RCC 7860 (cell line): ENCODE measurements at regions not wholly inside any gene's neighbourhood (a gene's known extent, or its start where the extent isn't known, plus 50 kb on each side); places are given as distances from the start of the nearest gene placed in this dataset.
A peak's percentile ranks its signal among the peaks of the same experiment; 100 is the strongest.

Experiments used
- DNase-seq: peaks from one replicate; pipeline ENCODE4 v3.0.0-alpha.2; 2015; ENCODE audit warnings: low spot score
- FAIRE-seq: peaks from 2 replicates; lab custom pipeline; 2012; peaks lifted over from hg19 to GRCh38; lab: Jason Lieb, UNC

DNA sequence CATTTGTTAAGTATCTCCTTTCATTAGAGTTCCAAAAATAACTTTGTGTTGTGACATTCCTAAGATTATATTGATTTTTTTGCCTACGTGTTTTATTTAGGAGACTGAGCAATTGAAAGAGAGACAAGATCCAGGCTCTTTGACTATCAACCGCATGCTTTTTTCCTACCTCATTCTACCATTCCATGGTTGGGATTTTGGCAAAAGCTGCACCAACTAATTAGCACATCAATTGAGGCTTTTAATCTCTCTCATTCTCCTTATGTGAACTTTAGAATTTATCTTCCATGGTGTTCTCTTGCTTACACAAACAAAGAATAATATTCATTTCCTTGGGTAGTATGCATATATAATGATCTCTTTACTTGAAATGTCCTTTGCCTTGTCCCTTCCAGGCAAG lies 338.7 kb upstream of the SMC2 start:
- FAIRE-seq (no peak), DNase-seq (no peak)

DNA sequence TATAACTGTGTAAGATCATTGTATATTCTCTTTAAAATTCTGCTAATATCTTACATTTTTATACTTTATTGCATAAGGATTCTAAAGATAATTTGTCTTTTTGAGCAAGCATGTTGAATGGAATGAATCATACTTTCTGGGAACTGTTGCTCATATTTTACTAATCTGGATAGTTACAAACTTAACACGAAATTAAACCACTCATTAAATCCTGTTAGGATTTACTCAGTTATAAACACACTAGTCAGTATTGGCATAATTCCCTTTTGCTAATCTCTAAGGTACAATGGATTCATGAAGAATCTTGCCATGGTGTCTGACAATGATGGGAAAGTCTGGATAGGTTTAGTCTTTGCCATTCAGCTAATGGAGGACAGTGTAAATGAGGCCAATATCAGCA lies 338.1 kb upstream of the SMC2 start:
- DNase-seq (no peak), FAIRE-seq (no peak)

GRCh38 chr9:103757062-103757461 lies 337.0 kb upstream of the SMC2 start:
- FAIRE-seq (no peak), DNase-seq (no peak)

GRCh38 chr9:103761466-103761865 lies 332.6 kb upstream of the SMC2 start:
- DNase-seq = no peak
- FAIRE-seq = no peak

DNA sequence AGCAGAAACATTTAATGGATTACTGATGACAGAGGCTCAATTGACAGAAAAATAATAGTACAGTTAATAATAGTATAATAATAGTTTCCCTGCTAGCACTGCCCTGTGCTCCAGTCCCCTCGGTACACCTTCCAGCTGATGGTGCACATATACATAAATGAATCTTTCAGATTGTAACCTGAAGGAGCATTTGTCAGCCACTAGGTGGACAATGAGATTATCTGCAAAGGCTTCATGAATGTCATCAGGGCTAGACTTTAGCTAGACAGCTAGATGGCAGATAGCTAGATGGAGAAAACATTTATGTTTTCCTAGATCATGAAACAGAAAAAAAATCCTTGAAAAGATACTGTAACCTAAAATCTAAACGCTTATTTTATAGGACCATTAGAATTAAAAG lies 304.4 kb upstream of the SMC2 start:
- FAIRE-seq (peak; percentile 51), DNase-seq (peak; percentile 39)

DNA sequence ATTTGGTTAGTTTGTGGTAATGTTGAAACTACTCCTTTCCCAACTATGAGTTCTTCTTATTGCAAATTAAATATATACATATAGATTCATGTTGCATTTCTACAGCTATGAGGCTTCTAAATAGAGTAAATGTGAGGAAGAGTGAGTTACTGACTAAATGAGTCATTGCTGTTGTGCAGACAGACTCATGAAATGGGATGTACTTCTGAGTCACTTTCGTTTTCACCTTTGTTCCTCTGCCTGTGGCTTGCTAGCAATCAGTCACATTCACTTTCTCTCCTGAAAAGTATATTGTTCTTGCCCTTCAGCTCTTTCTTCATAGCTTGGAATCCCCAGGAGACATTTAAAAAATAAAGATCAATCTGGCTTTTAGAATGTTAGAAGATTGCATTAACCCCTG lies 295.5 kb upstream of the SMC2 start:
- peak; percentile 95 for FAIRE-seq
- peak; percentile 84 for DNase-seq

DNA sequence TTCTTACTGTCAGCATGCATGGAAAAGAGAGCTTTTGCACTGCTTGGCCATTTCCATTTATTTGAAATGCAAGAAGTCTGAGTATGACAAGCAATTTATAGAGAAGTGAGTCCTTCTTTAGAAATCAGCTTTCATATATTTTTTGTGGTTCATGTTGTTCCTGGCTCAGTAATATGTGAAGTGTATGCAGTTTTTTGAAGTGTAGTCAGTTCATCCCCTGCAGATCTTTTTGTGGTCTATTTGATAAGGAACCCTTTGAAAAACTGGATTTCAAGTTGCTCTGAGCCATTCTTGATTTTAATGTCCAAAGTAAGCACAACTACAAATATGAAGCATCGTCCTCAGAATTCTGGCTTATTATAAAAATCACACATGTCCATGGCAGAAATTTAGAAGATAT lies 294.1 kb upstream of the SMC2 start:
- DNase-seq (no peak), FAIRE-seq (no peak)

GRCh38 chr9:103802068-103802467 lies 292.0 kb upstream of the SMC2 start:
- no peak for FAIRE-seq

GRCh38 chr9:103803245-103803644 lies 290.9 kb upstream of the SMC2 start:
- DNase-seq = no peak

More at GRCh38 chr9:103802068-103802467, 292.0 kb upstream of the SMC2 start:
- no peak for DNase-seq

DNA sequence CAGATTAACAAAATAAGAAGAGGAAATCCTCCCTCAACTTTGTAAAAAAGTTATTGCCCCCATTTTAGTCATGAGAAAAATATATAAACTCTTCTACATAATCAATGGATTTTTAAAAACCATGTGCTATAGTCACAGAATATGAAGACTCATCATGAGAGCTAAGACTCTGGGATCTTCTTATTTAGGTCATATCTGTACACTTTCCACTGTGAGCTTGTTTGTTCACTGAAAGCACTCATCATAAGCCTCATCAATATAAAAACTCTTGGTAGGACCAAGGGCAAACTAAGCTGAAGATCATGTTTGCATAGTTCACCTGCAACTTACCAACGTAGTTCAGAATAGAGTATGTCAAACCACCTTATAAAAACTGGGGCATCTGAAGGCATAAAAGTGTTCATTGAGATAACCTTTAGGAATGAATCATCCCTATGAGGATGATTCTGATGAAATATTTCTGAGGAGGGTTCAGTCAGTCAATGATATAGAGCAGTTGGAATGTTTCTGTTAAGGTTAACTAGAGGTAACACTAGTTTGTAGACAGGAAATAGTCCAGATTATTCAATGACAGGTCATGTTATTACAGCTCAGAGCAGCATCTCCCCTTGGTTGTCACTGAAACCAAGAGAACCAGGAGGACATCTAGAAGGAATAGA lies 289.9 kb upstream of the SMC2 start:
- FAIRE-seq = peak; percentile 98
- DNase-seq = peak; percentile 98

More at GRCh38 chr9:103803245-103803644, 290.9 kb upstream of the SMC2 start:
- no peak for FAIRE-seq

DNA sequence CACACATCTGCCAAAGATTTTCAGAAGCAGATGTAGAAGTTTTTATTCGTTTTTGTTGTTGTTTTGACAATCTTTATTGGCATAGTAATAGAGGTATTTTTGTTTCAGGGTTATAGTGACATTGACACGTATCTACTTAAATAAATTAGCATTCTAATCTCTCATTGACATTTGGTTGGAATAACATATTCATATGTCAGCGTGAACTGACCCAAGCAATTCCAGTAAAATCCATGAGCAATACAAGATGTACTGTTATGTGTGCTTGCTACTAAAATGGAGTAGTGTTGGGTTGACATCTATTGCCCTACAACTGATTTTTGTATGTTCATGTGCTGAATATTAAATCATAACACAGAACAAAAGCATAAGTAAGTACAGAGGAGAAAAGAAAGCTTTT lies 284.4 kb upstream of the SMC2 start:
- no peak for FAIRE-seq
- no peak for DNase-seq

- FAIRE-seq = no peak
- no peak for DNase-seq
Measured at GRCh38 chr9:103811462-103811861, 282.6 kb upstream of the SMC2 start.

DNA sequence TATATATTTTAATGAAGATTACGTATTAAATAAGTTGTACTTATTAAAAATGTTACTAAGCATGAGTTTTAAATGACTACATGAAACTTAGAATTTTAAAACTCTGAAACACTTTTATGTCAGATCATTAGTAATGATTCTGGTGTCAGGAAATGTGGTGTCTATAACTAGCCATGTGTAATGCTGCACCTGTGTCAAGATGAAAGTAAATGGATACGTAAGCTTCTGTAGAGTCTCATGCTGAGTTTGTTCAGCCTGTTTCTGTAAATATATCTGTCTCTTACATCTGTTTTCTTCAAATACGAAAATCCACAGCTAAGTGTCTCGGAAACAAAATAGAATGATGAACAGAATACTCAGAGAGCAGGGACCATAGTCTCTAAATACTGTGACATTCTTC lies 278.0 kb upstream of the SMC2 start:
- FAIRE-seq (no peak), DNase-seq (no peak)

- DNase-seq (no peak), FAIRE-seq (no peak)
Measured at GRCh38 chr9:103819936-103820335, 274.2 kb upstream of the SMC2 start.

DNA sequence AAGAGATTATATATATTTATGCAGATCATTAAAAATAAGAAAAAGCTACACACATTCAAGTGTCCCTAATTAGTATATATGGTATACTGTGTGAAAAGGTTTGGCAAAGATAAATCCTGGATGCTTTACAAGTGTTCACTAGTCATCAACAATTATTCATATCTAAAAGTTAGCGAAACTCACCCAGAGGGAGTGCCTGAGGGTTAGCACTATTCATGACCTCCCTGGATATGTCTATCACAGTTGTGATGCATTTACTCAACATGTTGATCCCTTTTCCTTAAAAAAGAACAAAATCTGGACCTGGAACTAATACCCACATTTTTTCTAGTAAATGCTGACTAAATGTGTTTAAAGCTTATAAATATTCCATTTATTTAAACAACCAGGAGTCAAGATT lies 273.0 kb upstream of the SMC2 start:
- FAIRE-seq = no peak
- DNase-seq = no peak

DNA sequence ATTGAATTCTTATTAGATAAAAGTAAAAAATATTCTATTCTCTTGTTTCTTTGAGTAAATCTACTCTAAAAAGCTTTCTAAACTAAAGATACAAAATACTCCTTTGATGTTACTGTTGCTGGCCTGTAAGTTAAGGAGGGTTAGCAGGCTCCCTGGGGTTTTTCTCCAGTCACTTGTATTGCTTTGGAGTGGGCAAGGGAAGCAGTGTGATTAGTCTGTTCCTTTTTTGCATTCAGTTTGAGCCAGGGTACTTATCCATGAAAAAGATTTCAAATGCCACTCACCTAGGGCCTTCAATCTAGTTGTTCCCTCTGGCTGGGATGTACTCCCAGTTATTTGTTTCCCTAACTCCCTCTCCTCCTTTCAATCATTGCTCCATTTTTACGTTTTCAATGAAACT lies 256.2 kb upstream of the SMC2 start:
- FAIRE-seq (no peak), DNase-seq (no peak)

GRCh38 chr9:103839197-103839596 lies 254.9 kb upstream of the SMC2 start:
- DNase-seq = no peak
- FAIRE-seq = no peak

DNA sequence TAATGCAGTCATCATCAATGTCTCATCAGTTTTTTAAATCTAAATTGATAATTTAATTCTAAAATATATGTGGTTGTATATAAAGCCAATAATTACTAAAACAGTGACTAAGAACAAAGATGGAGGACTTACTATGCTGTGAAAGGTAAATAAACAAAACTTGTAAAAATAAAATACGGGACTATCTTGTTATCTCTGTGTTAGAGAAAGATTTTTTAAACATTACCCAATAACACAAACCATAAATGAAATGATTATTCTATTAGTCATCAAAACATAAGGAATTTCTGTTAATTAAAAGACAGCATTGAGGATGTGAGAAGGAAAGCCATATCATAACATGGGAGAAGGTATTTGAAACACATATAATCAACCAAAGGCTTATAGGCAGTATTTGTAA lies 226.2 kb upstream of the SMC2 start:
- DNase-seq (no peak), FAIRE-seq (peak; percentile 24)

DNA sequence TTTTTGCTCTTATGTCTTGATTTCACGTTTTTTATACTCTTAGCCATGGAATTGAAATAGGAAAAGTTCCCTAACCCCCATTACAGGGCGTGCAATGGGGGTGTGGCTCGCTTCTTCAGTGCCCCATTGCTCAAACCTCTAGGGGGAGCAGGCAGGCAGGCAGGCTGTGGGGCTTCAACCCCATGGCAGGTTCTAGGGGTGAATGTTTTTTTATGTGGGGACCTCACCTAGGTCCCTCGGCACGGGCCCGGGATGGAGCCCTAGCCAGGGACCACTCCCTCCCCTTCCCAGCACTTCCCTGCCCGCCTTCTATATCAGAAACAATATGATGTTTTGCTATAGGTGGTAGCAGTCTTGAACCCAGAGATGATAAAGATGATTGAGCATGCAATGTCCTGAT lies 221.3 kb upstream of the SMC2 start:
- FAIRE-seq (no peak), DNase-seq (no peak)

DNA sequence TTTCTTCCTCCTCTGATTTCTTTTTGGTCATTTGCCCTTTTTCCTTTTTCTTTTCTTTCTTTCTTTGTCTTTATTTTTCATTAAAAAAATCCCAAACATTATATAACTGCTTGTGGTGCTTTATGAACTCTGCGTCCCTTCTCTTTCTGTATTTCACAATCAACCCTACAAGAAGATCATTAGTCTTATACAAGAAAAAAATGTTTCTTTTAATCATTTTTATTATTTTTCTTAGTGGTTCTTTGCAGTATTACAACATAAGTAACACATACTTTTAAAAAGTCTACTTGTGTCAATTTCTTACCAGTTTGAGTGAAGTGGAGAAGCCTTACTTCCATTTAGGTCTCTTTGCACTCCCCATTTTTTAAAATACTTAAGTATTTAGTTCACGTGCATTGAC lies 212.7 kb upstream of the SMC2 start:
- no peak for FAIRE-seq
- no peak for DNase-seq

- no peak for DNase-seq
- FAIRE-seq = no peak
Measured at GRCh38 chr9:103889989-103890388, 204.1 kb upstream of the SMC2 start.

DNA sequence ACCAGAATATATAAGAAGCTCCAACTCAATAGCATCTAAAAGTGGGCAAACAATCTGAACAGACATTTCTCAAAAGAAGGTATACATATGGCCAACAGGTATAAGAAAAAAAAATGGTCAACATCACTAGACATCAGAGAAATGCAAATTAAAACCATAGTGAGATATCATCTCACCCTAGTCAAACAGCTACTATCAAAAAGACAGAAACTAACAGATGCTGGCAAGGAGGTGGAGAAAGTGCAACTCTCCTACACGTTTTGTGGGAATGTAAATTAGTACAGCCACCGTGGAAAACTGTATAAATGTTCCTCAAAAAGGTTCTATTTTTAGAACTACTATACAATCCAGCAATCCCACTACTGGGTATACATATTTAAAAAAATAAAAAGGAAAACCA lies 199.9 kb upstream of the SMC2 start:
- no peak for DNase-seq
- no peak for FAIRE-seq

DNA sequence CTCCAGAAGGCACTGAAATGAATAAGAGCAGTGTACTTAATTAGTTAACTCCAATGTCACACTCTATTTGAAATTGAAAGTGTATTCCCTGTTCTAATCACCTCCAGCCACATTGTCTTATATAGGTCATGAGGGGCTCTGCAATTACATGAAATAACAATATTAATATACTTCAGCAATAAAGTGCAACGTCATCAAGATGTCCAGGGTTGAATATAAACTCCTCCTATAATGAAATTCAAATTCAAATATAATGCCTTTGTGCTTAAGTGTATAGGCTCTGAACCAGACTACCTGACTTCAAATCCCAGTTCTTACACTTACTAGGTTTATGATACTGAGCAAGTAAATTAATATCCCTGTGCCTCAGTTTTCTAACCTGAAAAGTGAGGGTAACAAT lies 195.6 kb upstream of the SMC2 start:
- FAIRE-seq = no peak

More for the DNA sequence above, 195.6 kb upstream of the SMC2 start:
- DNase-seq = no peak
